IMR-90 (cell line): ENCODE measurements at regions not wholly inside any gene's neighbourhood (a gene's known extent, or its start where the extent isn't known, plus 50 kb on each side); places are given as distances from the start of the nearest gene placed in this dataset.

ENCODE experiments used
- ATAC-seq: fragments of 200-7000 bp; cut with Tn5 transposase; 2 replicates; pipeline ENCODE4 v1.9.1; 2020; ENCODE audit warnings: low read depth, mild to moderate bottlenecking, moderate library complexity
- BruUV-seq: library from RNA; stranded (reverse); fragments of 400-500 nt; replicated peaks from 2 replicates; lab custom pipeline; 2021; lab: Mats Ljungman, UMichigan
- CTCF ChIA-PET: fragments of 300-600 bp; formaldehyde crosslinking; extraction: SDS; loops from one replicate; lab custom pipeline; 2021; ENCODE audit warnings: antibody characterized with exemption; lab: Yijun Ruan, JAX
- POLR2A ChIA-PET: fragments of 300-600 bp; sonication (Branson Sonifier 250); formaldehyde crosslinking; loops from one replicate; lab custom pipeline; 2022; ENCODE audit warnings: antibody characterized with exemption; ENCODE audit not compliant: unreplicated experiment; lab: Charles Lee
- DNase-seq: peaks from one replicate; pipeline ENCODE4 v3.0.0; 2013
- H2AFZ ChIP-seq: replicated peaks from 2 replicates; pipeline ENCODE3; 2013; ENCODE audit warnings: low read length, mild to moderate bottlenecking; ENCODE audit not compliant: poor library complexity
- H2AK5ac ChIP-seq: 2 replicates; pipeline ENCODE4 v1.6.1; 2013; ENCODE audit warnings: low read depth, low read length, inconsistent platforms
- H2AK9ac ChIP-seq: replicated peaks from 2 replicates; pipeline ENCODE3; 2013; ENCODE audit warnings: mild to moderate bottlenecking, low read depth, low read length, moderate library complexity; ENCODE audit not compliant: poor library complexity
- H2BK120ac ChIP-seq: 2 replicates; pipeline ENCODE4 v1.6.1; 2013; ENCODE audit warnings: low read depth, low read length, inconsistent platforms
- H2BK15ac ChIP-seq: 3 replicates; pipeline ENCODE4 v1.6.1; 2013; ENCODE audit warnings: low read depth, low read length, inconsistent platforms
- H2BK20ac ChIP-seq: 2 replicates; pipeline ENCODE4 v1.6.1; 2013; ENCODE audit warnings: low read depth, mild to moderate bottlenecking, inconsistent platforms, low read length, moderate library complexity
- H2BK5ac ChIP-seq: 2 replicates; pipeline ENCODE4 v1.6.1; 2013; ENCODE audit warnings: mild to moderate bottlenecking, low read depth, low read length, inconsistent platforms; ENCODE audit not compliant: poor library complexity, severe bottlenecking
- H3K14ac ChIP-seq: replicated peaks from 2 replicates; pipeline ENCODE4 v1.6.1; 2013; ENCODE audit warnings: low read depth, low read length, inconsistent platforms
- H3K18ac ChIP-seq: 2 replicates; pipeline ENCODE4 v1.6.1; 2013; ENCODE audit warnings: low read depth, low read length, control low read depth
- H3K23ac ChIP-seq: 2 replicates; pipeline ENCODE4 v1.6.1; 2013; ENCODE audit warnings: low read depth, low read length, inconsistent platforms
- H3K27ac ChIP-seq: 2 replicates; pipeline ENCODE4 v1.5.1; 2013; ENCODE audit warnings: mild to moderate bottlenecking, control low read depth, low read length; ENCODE audit not compliant: insufficient read depth
- H3K27me3 ChIP-seq: 2 replicates; pipeline ENCODE4 v1.6.1; 2013; ENCODE audit warnings: low read length; ENCODE audit not compliant: control insufficient read depth, insufficient read depth
- H3K36me3 ChIP-seq: 2 replicates; pipeline ENCODE4 v1.6.1; 2013; ENCODE audit warnings: low read length, mixed read lengths; ENCODE audit not compliant: control insufficient read depth, insufficient read depth
- H3K4ac ChIP-seq: 2 replicates; pipeline ENCODE4 v1.6.1; 2013; ENCODE audit warnings: low read depth, low read length, inconsistent platforms
- H3K4me1 ChIP-seq: 2 replicates; pipeline ENCODE4 v1.6.1; 2013; ENCODE audit warnings: low read length, mixed read lengths; ENCODE audit not compliant: control insufficient read depth, insufficient read depth
- H3K4me2 ChIP-seq: 2 replicates; pipeline ENCODE4 v1.6.1; 2013; ENCODE audit warnings: low read depth, mild to moderate bottlenecking, control low read depth, low read length, moderate library complexity
- H3K4me3 ChIP-seq: 2 replicates; pipeline ENCODE4 v1.5.1; 2013; ENCODE audit warnings: low read depth, mild to moderate bottlenecking, control low read depth, low read length, moderate library complexity; ENCODE audit not compliant: insufficient read depth
- H3K56ac ChIP-seq: 2 replicates; pipeline ENCODE4 v1.6.1; 2013; ENCODE audit warnings: low read length, inconsistent platforms; ENCODE audit not compliant: insufficient read depth; ENCODE audit errors: extremely low read depth
- H3K79me1 ChIP-seq, 2 experiments: 2 replicates each; pipeline ENCODE4 v1.6.1; 2013; ENCODE audit warnings: low read length in 2 of 2, inconsistent platforms in 1 of 2, low read depth in 1 of 2
- H3K9ac ChIP-seq: 2 replicates; pipeline ENCODE4 v1.6.1; 2013; ENCODE audit warnings: low read depth, low read length, control low read depth
- H3K9me1 ChIP-seq: 2 replicates; pipeline ENCODE4 v1.6.1; 2013; ENCODE audit warnings: low read length, inconsistent platforms; ENCODE audit not compliant: insufficient read depth
- H3K9me3 ChIP-seq: 2 replicates; pipeline ENCODE4 v1.6.1; 2013; ENCODE audit warnings: low read length; ENCODE audit not compliant: control insufficient read depth, insufficient read depth
- H4K20me1 ChIP-seq: 2 replicates; pipeline ENCODE4 v1.6.1; 2013; ENCODE audit warnings: low read length, inconsistent platforms; ENCODE audit not compliant: insufficient read depth
- H4K5ac ChIP-seq: 2 replicates; pipeline ENCODE4 v1.6.1; 2013; ENCODE audit warnings: mild to moderate bottlenecking, low read depth, low read length, control low read depth
- H4K8ac ChIP-seq, 2 experiments: 2 replicates each; pipeline ENCODE4 v1.6.1; 2013; ENCODE audit warnings: low read depth in 2 of 2, low read length in 2 of 2, control low read depth in 1 of 2, inconsistent platforms in 1 of 2
- H4K91ac ChIP-seq: 2 replicates; pipeline ENCODE4 v1.6.1; 2013; ENCODE audit warnings: low read depth, low read length, inconsistent platforms; ENCODE audit not compliant: insufficient read depth
- CEBPB ChIP-seq: IDR thresholded peaks from 2 replicates; pipeline ENCODE4 v1.6.1; 2012; ENCODE audit warnings: low read depth, low read length, improper control_type of control experiment
- CHD1 ChIP-seq: IDR thresholded peaks from 2 replicates; pipeline ENCODE4 v1.6.1; 2012; ENCODE audit warnings: low read depth, low read length, improper control_type of control experiment
- MXI1 ChIP-seq: IDR thresholded peaks from 2 replicates; pipeline ENCODE4 v1.6.1; 2012; ENCODE audit warnings: low read depth, mild to moderate bottlenecking, low read length, moderate library complexity, borderline replicate concordance
- NFE2L2 ChIP-seq: fragments of 150-350 bp; IDR thresholded peaks from 2 replicates; pipeline ENCODE4 v1.6.1; 2016; ENCODE audit warnings: low read depth, mild to moderate bottlenecking, low read length
- WGBS, 2 experiments: methylation state at CpG; one replicate each; pipeline versions ENCODE4 v1.1.5 to v1.1.7; 2013; ENCODE audit warnings: missing lambda C conversion rate in 2 of 2; ENCODE audit not compliant: insufficient read length in 1 of 2; ENCODE audit errors: extremely low coverage in 2 of 2; 5-methylcytosine and 5-hydroxymethylcytosine counted together
- dilution Hi-C: fragments of 300-500 bp; cut with HindIII; formaldehyde crosslinking; loops from one replicate; pipeline ENCODE4 v1.14.3; 2018; ENCODE audit warnings: low sequenced_read_pairs; ENCODE audit not compliant: unreplicated experiment
- in situ Hi-C: fragments of 300-500 bp; cut with MboI; formaldehyde crosslinking; loops from 3 replicates; pipeline ENCODE4 v1.14.3; 2019; ENCODE audit warnings: low sequenced_read_pairs, inconsistent platforms, mixed read lengths
- intact Hi-C: fragments of 100-400 bp; cut with micrococcal nuclease; formaldehyde crosslinking; loops from 2 replicates; pipeline ENCODE4 v1.10.0; 2022

- Histone ChIP-seq H3K9me1 (no peaks in the 10 kb centered on the region), H3K23ac (no peak overlapping the region), H3K9me3 (peaks cover 13% of the 10 kb centered on the region), H2BK15ac (no peak overlapping the region), H3K14ac (no peak overlapping the region), H2AK5ac (no peak overlapping the region), H3K27ac (no peak overlapping the region), H3K36me3 (no peaks in the 10 kb centered on the region), H3K4me2 (no peak overlapping the region), H3K4ac (no peak overlapping the region), H2AK9ac (no peak overlapping the region), H4K20me1 (no peaks in the 10 kb centered on the region), H3K9ac (no peak overlapping the region), H2BK120ac (no peak overlapping the region), H3K79me1 (no peaks in the 10 kb centered on the region), H3K4me3 (no peak overlapping the region), H3K56ac (no peak overlapping the region), H4K91ac (no peak overlapping the region), H2BK20ac (no peak overlapping the region), H3K27me3 (no peaks in the 10 kb centered on the region), H3K4me1 (no peaks in the 10 kb centered on the region), H4K5ac (no peak overlapping the region), H2AFZ (no peak overlapping the region), H3K18ac (no peak overlapping the region), H2BK5ac (no peak overlapping the region), H4K8ac (no peak overlapping the region)
- POLR2A ChIA-PET: no interaction called here
- CTCF ChIA-PET: no interaction called here
- ATAC-seq (no peak), DNase-seq (no peak)
- dilution Hi-C loops: no loop called here
- in situ Hi-C loops: no loop called here
- TF ChIP-seq CEBPB (no peak), NFE2L2 (no peak), MXI1 (no peak), CHD1 (no peak)
- intact Hi-C loops: no loop called here
- BruUV-seq: no TSS peak
- WGBS, 2 experiments: 57% methylated on average over 2 of the region's 15 CpGs; no CpG with 5 or more reads in 1 of the 2 experiments
Observed at GRCh38 chr19:28519952-28520861, 692.7 kb downstream of the UQCRFS1 start.
